Loucy (cell line): ENCODE measurements at regions not wholly inside any gene's neighbourhood (a gene's known extent, or its start where the extent isn't known, plus 50 kb on each side); places are given as distances from the start of the nearest gene placed in this dataset.

Source experiments
- EZH2phosphoT487 ChIP-seq: fragments of 200-600 bp; IDR thresholded peaks from 2 replicates; pipeline ENCODE4 v1.6.1; 2018; ENCODE audit warnings: antibody characterized with exemption, mild to moderate bottlenecking, moderate library complexity, borderline replicate concordance
- TF ChIP-seq, protein P1 (sequence below): fragments of 200-600 bp; sonication (generic); conservative IDR thresholded peaks from 2 replicates; pipeline ENCODE4 v1.5.1; 2014; ENCODE audit warnings: mild to moderate bottlenecking, antibody characterized with exemption, low read length

DNA sequence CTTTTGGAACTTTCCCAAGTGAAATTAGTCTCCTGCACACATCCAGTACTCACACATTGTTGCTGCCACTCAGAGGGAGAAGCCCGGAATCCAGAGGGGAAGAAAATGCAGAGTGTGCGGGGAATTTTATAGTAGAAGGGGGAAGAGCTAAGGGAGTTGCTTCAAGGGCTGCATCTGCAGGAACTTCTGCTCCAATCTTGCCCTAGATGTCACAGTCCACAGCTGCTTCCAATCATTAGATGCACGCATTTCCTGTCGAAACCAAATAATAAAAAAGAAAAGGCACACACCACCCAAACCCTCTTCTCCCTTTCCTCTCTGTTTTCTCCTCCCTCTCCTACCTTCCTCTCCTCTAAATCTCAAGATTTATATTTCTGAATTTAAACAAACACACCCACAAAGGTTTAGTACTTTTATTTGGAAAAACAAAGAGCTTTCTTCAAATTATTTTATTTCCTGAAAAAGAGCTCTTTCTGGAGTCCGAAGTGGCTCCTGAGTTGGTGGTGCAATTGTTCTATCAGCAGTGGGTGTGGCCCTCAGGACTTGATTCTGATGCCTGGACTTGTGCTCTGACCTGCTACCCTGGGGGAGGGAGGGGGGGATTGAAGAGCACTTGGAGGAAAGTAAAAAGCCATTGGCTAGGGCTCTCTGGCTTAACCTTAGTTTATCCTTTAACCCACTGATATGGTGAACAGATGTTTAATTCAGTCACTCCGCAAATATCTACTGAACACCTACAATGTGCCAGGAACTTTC is 72.0 kb downstream of the KCNE4 start:
- no peak for TF ChIP-seq EZH2phosphoT487
- TF ChIP-seq, protein P1, sequence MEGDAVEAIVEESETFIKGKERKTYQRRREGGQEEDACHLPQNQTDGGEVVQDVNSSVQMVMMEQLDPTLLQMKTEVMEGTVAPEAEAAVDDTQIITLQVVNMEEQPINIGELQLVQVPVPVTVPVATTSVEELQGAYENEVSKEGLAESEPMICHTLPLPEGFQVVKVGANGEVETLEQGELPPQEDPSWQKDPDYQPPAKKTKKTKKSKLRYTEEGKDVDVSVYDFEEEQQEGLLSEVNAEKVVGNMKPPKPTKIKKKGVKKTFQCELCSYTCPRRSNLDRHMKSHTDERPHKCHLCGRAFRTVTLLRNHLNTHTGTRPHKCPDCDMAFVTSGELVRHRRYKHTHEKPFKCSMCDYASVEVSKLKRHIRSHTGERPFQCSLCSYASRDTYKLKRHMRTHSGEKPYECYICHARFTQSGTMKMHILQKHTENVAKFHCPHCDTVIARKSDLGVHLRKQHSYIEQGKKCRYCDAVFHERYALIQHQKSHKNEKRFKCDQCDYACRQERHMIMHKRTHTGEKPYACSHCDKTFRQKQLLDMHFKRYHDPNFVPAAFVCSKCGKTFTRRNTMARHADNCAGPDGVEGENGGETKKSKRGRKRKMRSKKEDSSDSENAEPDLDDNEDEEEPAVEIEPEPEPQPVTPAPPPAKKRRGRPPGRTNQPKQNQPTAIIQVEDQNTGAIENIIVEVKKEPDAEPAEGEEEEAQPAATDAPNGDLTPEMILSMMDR: no peak
